Cerebellar cortex (tissue), 1 donor: ENCODE measurements at regions not wholly inside any gene's neighbourhood (a gene's known extent, or its start where the extent isn't known, plus 50 kb on each side); places are given as distances from the start of the nearest gene placed in this dataset.
"Not testable (repeated sequence)": the region's sequence is repeated elsewhere in the genome, so short reads cannot be mapped to it uniquely, and the experiment has no call there.

Source experiments
- DNase-seq: peaks from one replicate; pipeline ENCODE4 v3.0.0-alpha.2; 2015; ENCODE audit warnings: low spot score

DNA sequence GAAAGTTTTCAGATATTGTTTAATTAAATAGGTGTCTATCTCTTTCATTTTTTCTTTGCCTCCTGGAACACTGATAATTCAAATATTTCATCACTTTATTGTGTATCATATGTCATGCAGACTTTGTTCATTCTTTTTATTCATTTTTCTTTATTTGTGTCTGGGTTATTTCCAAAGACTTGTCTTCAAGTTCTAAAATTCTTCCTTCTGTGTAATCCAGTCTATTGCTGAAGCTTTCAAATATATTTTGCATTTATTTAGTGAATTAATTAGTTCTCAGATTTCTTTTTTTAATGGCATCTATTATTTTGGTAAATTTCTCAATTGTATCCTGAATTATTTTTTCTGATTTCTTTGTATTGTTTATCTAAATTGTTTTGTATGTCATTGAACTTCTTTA lies 70.1 kb downstream of the ZNF330 start:
- no peak for DNase-seq

- DNase-seq, result no peak
These were observed 73.6 kb downstream of the ZNF330 start for GRCh38 chr4:141294306-141294705.

DNA sequence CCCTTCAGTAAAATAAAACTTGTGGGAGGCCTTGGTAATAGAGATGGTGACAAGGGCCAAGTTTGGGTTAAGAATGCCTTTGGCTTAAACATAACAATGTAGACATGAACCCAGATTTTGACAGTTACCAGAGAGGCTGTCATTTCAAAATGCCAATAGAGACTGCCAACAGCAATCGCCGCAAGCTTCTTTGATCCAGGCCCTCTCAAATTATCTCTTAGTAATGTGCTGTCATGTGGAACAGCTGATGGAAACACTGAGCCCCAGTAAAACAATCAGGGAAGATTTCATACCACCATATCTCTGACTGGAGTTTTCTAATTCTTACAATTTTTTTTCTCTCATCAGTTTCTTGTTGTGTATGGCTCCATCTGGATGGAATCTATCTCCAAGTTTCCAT lies 80.5 kb downstream of the ZNF330 start:
- no peak for DNase-seq

DNA sequence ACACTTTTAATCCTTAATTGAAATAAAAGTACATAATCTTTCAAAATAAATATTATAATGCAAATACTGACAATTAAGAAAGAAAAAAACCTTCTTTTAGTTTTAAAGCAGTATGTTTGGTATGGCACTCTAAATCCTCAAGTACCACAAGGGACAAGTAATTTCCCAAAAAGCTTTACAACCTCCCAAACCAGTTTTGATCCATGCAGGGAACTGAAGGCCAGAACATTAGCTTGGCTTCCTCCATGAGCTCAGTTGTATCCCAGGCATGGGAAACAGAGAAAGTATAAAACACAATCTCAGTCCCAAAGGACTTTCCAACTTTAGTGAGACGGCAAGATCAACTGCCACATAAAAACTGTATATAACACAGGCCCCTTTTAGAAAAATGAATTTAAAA lies 82.2 kb downstream of the ZNF330 start:
- DNase-seq, result no peak

DNA sequence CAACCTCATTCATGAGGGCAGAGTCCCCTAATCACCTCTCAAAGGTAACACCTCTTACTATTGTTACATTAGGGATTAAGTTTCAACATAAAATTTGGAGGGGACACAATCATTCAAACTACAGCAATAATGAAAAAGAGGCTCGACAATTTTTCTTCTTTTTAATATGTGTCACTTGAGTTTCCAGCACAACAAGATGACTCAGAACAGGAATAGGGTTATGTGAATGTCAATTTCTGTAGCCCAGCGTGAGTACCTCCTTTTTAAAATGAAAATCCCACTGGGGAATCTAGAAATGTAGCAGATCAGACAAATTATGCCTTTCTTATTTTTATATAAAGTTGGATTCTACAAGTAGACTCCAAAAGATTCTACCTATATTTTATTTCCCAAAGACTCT lies 83.7 kb downstream of the ZNF330 start:
- DNase-seq, result no peak

GRCh38 chr4:141306331-141306730 lies 85.6 kb downstream of the ZNF330 start:
- no peak for DNase-seq

DNA sequence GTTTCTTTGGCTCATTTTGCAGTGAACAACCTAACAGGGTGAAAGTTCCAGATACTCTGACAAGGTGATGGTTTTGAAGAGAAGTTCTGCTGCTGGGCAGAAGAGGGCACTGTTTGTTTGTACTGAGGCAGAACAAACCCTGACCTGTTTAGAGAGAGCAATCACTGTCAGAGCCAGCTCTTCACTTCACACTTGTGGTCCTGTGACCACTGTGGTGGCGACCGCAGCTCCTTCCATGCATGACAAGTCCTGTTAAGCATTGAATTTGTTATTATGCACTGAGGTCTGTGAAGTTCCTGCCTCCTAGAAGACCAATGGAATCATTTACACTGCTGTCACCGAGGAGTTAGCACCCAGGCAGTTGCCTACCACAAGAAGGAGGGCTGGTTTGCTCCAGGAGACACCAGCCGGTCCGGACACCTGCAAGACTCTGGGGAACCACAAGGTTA lies 86.6 kb downstream of the ZNF330 start:
- DNase-seq, result peak; percentile 67

DNA sequence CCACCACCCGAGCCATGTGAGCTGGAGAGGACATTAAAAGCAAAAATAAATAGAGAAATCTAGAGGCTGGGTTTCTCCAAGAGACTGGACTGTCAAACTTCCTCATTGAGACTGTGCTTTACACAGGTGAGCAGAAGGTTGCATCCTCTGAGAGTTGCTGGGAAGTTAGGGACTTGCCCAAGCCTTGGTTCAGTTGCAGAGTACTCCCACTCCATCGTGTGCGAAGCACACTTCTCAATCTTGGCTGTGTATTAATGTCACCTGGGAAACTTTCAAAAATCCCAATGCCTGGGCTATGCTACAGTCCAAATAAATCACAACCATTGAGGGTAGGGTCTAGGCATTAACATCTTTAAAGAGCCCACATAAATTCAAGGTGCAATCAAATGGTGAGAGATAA lies 89.2 kb downstream of the ZNF330 start:
- DNase-seq, result no peak

DNA sequence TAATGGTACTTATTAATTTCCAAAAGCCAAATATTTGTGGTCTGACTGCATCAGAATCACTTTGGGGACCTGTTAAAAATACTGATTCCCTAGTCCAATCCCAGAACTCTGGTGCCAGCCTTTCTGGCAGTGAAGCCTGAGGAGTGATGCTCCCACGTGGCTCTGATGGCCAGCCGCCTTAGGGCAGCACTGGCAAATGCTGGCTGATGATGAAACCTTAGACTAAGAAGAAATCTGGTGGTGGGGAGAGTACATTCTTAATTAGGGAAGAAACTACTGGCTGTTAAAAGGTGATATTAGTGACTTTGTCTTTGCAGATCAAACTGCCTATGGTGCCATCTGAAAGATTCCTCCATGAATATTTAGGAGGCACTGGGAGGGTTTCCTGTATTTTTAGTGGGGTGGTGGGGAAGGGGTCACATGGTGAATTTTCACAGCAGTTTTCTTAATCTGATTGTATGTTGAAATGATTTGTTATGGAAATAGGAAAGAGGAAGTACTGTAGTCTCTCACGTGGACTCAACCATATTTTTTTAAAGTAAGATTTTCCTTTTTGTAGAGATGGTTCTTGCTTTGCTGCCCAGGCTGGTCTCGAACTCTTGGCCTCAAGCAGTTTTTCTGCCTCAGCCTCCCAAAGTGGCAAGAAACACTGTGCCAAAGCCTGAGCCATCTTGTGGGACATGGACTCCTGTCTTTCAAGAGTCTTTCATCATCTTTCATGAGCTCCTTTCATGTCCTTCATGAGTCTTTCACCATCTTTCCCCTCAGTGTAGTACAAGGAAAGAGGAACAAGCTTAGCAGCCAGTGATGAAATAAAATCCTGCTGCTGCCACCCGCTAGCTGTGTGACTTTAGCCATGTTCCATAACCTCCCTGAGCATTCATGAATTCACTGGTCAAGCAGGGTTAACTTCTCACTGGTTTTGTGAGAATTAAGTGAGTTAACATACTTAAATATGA lies 90.8 kb downstream of the ZNF330 start:
- no peak for DNase-seq

DNA sequence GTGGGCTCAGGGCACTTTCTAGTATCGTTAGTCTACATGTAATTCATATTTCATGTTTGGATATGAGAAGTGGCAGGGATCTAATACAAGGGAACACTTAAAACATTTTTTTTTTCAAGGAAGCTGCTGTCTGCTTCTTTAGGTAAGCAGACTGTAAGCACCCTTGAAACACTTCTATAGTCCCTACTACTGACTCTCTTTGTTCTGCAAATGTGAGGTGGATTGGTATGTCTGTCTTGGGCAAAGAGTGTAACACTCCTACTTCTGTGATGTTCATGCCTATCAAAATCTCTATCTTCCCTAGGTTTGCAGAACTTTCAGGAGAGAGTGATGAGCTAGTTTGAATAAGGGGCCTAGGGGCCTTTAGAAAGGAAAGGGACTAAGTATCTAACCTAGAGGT lies 93.9 kb downstream of the ZNF330 start:
- DNase-seq, result no peak

DNA sequence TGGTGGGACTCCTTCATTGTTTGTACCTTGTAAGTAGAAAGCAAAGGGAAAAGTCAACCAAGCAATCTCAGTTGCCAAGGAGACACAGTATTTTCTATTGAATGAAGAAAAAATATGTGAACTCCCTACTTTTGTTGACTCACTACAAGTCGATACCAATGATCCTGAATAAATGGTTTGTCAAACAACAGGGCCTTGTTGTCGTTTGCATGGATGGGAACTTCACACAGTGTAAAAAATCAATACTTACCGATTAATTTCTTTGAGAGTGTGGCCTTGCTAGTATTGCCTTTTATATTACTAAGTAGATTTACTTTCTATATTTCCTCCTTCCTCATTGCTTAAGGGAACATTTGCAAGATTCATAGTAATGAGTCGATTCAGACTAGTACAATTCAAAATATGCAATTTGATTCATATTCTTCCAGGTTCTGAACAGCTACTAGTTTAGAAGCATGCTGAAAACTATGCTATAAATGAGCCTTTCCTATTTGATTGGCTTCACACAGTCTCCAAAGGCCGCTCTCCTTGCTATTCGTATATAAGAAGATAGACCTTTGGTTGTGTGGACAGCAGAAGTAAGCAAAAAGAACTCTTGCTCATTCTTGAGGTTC lies 108.0 kb downstream of the ZNF330 start:
- no peak for DNase-seq

GRCh38 chr4:141329174-141329569 lies 108.5 kb downstream of the ZNF330 start:
- no peak for DNase-seq

DNA sequence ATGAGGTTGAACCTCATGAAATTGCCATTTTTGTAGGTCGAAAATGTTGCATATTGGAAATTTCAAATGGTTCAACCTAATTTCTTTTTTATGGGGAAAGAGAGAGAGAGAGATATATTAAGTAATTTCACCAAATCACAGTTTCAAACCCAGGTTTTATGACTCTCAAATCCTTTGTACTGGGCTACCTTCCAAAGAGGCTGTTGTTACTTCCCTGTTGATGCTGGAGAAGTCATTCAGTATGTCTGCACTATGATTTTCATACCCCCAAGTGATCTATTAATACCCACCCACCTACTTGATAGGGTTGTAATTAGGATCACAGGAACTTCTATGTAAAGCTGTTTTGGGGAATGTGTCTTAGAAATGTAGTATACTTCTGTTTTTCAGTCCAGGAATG lies 109.9 kb downstream of the ZNF330 start:
- no peak for DNase-seq

DNA sequence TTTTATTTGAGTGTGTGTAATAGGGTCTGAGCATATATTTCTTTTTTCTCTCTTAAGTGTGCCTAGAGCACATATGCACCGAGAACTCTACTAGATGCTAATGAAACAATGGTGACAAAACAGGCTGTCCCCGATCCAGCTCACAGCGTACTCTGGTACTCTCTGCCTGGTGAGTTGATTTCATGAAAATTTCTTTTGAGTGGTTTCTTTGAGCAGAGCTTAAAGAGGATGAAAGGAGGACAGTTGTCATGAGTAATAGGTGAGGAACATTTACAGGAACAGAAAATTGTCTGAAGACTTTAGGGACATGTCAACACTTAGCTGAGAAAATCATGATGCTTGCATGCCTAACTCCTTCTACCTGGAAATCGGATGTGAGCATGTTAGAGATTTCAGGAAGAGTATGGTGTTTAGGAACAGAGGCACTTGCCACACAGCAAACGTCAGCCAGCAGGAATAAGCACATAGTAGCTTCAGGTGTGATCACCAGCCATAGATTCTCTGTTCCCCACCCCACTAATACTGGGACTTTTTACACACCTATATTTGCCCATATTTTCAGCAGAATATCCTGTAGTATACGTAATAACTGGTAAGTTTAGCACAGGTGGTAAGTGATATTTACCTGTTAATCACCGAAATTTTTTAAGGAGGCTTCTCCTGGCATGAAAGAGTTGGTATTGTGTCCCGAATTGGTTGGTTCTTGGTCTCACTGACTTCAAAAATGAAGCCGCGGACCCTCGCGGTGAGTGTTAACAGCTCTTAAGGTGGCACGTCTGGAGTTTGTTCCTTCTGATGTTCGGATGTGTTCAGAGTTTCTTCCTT lies 111.1 kb downstream of the ZNF330 start:
- no peak for DNase-seq

GRCh38 chr4:141332359-141333181 lies 111.9 kb downstream of the ZNF330 start:
- not testable (repeated sequence) for DNase-seq

- DNase-seq, result peak; percentile 18
These were observed 112.9 kb downstream of the ZNF330 start for GRCh38 chr4:141333456-141334230.

- DNase-seq, result no peak
These were observed 114.5 kb downstream of the ZNF330 start for GRCh38 chr4:141335166-141335565.

GRCh38 chr4:141338238-141338637 lies 117.5 kb downstream of the ZNF330 start:
- DNase-seq, result no peak

GRCh38 chr4:141339391-141339790 lies 118.7 kb downstream of the ZNF330 start:
- no peak for DNase-seq

GRCh38 chr4:141339966-141340365 lies 119.3 kb downstream of the ZNF330 start:
- DNase-seq, result no peak

DNA sequence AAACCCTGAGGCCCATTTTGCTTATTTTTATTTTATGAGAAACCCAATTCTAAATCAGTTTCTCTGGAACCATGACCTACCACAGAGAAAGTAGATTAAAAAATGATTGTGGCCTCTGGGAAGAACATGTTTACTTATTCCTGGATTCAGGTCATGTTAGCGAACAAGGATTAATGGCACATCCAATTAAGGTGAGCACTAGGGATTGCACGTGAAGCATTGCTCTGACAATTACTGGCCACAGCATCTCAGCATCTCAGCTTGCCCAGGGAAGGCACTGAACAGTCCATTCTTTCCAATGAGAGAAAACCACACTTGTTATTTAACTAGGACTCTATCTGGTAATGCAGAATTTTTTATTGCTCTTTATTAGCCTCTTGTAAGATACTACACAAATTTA lies 119.8 kb downstream of the ZNF330 start:
- no peak for DNase-seq
